SW480 (cell line): ENCODE measurements at regions not wholly inside any gene's neighbourhood (a gene's known extent, or its start where the extent isn't known, plus 50 kb on each side); places are given as distances from the start of the nearest gene placed in this dataset.
A peak's percentile ranks its signal among the peaks of the same experiment; 100 is the strongest.

Experiments used
- DNase-seq: peaks from one replicate; pipeline ENCODE4 v3.0.0-alpha.2; 2016; ENCODE audit warnings: low spot score

- no peak for DNase-seq
Measured at GRCh38 chr10:131445623-131446022, 134.1 kb upstream of the TCERG1L start.

DNA sequence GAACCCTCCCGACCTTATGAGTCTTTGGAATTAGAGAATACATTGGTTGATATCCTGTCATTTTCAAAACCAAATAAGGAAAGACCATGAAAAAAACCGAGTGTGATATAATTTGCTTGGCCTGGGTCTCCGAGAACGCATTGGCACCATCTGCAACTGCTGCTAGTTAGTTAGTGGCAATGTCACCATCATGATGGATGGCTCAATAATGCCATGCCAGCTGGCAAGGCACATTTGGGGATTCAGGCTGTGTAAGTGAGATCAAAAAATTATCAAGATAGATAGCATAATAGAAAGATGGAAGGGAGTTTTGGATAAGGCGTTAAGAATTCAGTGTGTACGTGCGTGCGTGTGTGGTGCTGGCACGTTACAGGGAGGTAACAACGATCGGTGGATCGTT lies 134.7 kb upstream of the TCERG1L start:
- no peak for DNase-seq

DNA sequence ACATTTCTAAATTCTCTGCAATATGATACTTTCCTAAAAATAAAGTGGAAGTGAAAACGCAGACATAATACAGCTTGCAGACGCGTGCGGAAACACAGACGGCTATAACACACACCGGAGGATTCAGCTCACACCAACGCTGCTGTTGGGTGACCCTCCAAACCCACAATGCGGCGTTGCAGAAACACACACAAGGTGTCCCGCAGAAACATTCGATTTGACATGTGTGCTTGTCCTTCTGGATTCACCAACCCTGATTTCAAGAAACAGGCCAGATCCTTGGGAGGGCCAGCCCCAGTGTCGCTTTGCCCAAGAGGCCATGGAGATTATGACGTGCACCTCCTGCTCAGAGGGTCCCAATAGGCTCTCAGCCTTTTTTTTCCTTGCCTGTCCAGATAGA lies 136.7 kb upstream of the TCERG1L start:
- DNase-seq: no peak

- no peak for DNase-seq
Measured at GRCh38 chr10:131448883-131449282, 137.4 kb upstream of the TCERG1L start.

DNA sequence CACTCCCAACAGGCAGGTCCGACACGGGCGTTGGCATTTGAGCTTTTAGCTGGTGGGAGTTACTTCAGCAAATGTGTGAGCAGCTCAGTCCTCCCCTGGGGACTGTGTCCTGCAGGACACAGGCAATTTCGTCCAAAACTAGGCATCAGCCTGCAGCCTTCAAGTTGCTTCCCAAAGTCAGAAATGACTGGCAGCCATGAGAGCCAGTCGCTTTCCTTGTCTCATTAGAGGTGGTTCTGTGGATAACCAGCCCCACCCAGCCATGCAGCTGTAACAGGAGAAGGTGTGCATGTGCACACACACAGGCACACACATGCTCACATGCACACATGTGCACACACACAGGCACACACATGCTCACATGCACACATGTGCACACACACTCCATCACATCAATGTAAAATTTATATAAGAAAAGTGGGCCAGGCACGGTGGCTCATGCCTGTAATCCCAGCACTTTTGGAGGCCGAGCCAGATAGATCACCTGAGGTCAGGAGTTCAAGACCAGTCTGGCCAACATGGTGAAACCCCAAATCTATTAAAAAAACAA lies 138.8 kb upstream of the TCERG1L start:
- DNase-seq: no peak

GRCh38 chr10:131451407-131452015 lies 140.0 kb upstream of the TCERG1L start:
- no peak for DNase-seq

DNA sequence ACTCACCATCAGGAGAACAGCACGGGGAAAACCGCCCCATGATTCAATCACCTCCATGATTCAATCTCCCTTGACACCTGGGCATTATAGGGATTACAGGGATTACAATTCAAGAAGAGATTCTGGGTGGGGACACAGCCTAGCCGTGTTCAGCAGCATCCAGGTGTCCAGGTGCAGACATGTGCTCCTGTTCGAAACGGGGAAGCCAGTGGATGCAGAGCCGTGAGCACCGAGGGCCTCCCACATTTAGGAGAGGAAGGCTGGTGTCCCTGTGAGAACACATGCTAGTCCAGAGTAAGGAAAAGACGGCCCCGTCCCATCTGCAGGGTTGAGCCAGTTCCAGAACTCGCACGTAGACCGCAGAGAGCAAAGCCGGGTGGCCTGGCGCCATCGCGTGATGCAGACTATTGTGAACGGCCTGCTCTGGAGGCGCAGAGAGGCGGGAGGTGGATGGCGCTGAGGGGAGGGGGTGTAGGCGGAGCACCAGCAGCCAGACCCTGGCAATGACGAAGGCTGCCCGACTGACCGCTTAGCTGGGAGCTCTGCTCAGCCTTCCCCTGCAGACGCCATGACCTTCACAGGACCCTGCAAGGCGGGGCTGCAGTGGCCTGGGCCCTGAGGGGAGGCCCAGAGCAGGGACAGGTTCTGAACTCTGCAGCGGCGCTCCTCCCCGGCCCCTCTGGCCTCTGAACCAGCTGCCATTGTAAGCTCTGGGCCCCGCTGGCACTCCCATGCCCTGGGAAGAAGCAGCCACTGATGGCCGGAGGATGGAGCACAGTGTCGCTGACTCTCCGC lies 141.6 kb upstream of the TCERG1L start:
- DNase-seq: no peak

- no peak for DNase-seq
Measured at GRCh38 chr10:131453721-131454634, 142.5 kb upstream of the TCERG1L start.

GRCh38 chr10:131456411-131456810 lies 144.9 kb upstream of the TCERG1L start:
- no peak for DNase-seq

GRCh38 chr10:131461093-131461492 lies 149.6 kb upstream of the TCERG1L start:
- DNase-seq: no peak

DNA sequence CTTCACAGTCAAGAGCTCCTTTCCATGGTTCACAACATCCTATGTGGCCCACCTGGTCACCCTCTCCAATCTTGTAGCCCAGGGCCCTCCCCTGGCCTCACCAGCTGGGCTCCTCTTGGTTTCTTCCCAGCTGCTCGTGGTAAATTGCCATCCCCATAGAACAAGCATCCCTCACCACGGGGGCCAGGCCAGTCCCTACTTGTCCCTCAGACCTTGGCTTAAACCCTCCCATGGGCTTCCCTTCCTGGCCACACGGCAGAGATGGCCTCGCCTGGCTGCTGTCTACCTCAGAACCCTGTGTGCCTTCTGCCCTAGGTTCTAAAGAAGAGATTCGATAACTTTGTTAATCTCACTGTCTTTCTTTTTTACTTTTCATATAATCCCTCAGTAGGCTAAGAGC lies 153.3 kb upstream of the TCERG1L start:
- DNase-seq: no peak

DNA sequence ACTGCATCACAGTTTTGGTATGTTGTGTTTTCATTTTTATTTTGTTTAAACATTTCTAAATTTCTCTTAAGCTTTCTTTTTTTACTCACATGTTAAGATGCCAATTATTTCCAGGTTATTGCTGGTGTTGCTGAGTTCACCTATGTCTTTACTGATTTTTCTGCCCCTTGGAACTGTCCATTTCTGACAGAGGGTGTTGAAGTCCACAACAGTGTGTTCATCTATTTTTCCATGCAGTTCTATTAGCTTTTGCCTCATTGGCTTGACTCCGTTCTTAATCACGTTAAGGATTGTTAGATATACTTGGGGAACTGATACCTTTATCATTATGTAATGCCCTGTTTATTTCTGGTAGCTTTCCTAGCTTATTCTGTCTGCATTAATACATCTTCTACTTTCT lies 158.0 kb upstream of the TCERG1L start:
- no peak for DNase-seq

- no peak for DNase-seq
Measured at GRCh38 chr10:131473645-131474044, 162.1 kb upstream of the TCERG1L start.

DNA sequence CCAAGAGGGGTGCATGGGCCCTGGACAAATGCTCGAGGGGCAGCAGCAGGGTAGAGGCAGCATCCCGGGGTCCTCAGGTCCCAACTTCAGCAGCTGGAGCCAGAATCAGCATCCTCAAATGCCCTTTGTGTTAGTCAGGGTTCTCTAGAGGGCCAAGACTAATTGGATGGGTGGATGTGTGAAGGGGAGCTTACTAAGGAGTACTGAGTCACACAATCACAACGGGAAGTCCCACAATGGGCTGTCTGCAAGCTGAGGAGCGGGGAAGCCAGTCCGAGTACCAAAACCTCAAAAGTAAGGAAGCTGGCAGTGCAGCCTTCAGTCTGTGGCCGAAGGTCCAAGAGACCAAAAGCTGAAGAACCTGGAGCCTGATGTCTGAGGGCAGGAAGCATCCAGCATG lies 162.9 kb upstream of the TCERG1L start:
- no peak for DNase-seq

- no peak for DNase-seq
Measured at GRCh38 chr10:131475043-131475442, 163.5 kb upstream of the TCERG1L start.

DNA sequence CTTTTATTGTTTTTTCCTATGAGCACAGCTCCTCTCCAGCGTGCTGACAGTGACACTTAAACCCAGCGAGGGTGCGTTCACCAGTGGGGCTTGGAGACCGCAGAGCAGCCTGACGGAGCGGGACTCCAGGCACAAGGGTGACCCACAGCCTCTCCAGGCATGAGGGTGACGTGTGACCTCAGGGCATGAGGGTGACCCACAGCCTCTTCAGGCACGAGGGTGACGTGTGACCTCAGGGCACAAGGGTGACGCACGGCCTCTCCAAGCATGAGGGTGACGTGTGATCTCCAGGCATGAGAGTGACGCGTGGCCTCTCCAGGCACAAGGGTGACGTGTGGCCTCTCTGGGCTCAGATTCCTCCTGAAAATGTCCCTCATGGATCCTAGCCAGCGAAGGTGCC lies 164.3 kb upstream of the TCERG1L start:
- no peak for DNase-seq

GRCh38 chr10:131477457-131478121 lies 166.1 kb upstream of the TCERG1L start:
- peak; percentile 67 for DNase-seq

- no peak for DNase-seq
Measured at GRCh38 chr10:131478377-131478989, 167.0 kb upstream of the TCERG1L start.

DNA sequence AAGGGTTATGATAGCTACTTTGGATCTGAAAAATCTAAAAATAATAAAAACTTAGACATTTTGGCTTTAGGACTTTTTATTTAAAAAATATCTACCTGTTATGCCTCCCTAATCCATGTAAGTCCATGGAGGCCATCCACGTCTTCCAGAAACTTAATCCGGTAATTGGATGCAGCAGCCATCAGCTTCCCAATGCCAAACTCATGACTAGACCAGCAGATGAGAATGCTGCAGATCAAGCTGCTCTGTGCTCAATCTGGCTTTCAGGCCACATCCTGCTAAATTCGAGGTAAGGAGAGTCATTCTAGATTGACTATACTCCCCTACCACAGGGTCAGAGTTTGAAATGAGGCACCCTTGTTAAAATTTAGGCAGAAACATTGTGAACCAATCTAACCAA lies 168.5 kb upstream of the TCERG1L start:
- no peak for DNase-seq

GRCh38 chr10:131480861-131481260 lies 169.3 kb upstream of the TCERG1L start:
- DNase-seq: no peak

GRCh38 chr10:131485732-131486131 lies 174.2 kb upstream of the TCERG1L start:
- DNase-seq: no peak

- DNase-seq: no peak
Measured at GRCh38 chr10:131487822-131488221, 176.3 kb upstream of the TCERG1L start.
